ENCODE measurements at regions not wholly inside any gene's neighbourhood (a gene's known extent, or its start where the extent isn't known, plus 50 kb on each side); places are given as distances from the start of the nearest gene placed in this dataset.
"Not testable (repeated sequence)": the region's sequence is repeated elsewhere in the genome, so short reads cannot be mapped to it uniquely, and the experiment has no call there.

- TF ChIP-seq CTCF (IDR thresholded peaks at IDR 0.05; ENCODE audit: low read length); EZH2 (optimal IDR thresholded peaks at IDR 0.05; ENCODE audit: low read depth, low read length): not testable (repeated sequence)
These were observed 239.1 kb downstream of the SHQ1 start for GRCh38 chr3:72609114-72609513.
